ENCODE measurements at regions not wholly inside any gene's neighbourhood (a gene's known extent, or its start where the extent isn't known, plus 50 kb on each side); places are given as distances from the start of the nearest gene placed in this dataset.

DNA sequence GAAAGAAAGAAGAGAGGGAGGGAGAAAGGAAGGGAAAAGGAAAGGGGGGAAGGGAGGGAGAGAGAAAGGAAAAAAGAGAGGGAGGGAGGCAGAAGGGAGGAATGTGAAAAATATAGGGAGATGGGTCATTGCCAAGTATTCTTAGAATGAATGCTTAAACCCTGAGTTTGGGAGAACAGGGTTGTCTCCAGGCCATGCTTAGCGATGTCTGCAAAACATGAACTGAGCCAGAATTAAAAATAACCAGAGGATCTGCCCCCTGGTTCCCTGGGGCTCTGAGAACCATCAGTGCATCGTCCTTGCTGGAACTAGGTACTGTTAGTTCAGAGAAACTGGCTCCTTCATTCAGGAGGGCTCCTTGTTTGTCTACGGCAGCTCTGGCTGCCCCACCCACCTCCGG is 170.4 kb downstream of the IRX5 start:
- no peak for TF ChIP-seq EZH2 (IDR thresholded peaks at IDR 0.05; ENCODE audit: low read length, unreplicated experiment)
- TF ChIP-seq, protein P1, sequence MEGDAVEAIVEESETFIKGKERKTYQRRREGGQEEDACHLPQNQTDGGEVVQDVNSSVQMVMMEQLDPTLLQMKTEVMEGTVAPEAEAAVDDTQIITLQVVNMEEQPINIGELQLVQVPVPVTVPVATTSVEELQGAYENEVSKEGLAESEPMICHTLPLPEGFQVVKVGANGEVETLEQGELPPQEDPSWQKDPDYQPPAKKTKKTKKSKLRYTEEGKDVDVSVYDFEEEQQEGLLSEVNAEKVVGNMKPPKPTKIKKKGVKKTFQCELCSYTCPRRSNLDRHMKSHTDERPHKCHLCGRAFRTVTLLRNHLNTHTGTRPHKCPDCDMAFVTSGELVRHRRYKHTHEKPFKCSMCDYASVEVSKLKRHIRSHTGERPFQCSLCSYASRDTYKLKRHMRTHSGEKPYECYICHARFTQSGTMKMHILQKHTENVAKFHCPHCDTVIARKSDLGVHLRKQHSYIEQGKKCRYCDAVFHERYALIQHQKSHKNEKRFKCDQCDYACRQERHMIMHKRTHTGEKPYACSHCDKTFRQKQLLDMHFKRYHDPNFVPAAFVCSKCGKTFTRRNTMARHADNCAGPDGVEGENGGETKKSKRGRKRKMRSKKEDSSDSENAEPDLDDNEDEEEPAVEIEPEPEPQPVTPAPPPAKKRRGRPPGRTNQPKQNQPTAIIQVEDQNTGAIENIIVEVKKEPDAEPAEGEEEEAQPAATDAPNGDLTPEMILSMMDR (conservative IDR thresholded peaks at IDR 0.05; ENCODE audit: low read depth, low read length), result no peak
- TF ChIP-seq EZH2phosphoT487 (IDR thresholded peaks at IDR 0.05; ENCODE audit: borderline replicate concordance, low read length), result no peak
